Spleen (tissue), 7 donors: ENCODE measurements at regions not wholly inside any gene's neighbourhood (a gene's known extent, or its start where the extent isn't known, plus 50 kb on each side); places are given as distances from the start of the nearest gene placed in this dataset.

Source experiments
- CTCF ChIP-seq, 11 experiments: fragments of 200-600 bp in 7 of 11; fragments of 450-650 bp in 4 of 11; sonication (generic) in 4 of 11; IDR thresholded peaks in 8 of 11; conservative IDR thresholded peaks in 3 of 11; 1 replicate in 7 of 11; 2 replicates in 4 of 11; pipeline versions ENCODE4 v1.4.0 to v1.8.0; 2016 to 2021; ENCODE audit warnings: antibody characterized with exemption in 11 of 11, inconsistent platforms in 4 of 11, mild to moderate bottlenecking in 1 of 11
- POLR2AphosphoS5 ChIP-seq, 3 donors: sonication (generic); formaldehyde crosslinking; IDR thresholded peaks; one replicate each; pipeline ENCODE4 v1.5.1; 2017; ENCODE audit warnings: antibody characterized with exemption in 3 of 3
- donor health status: DM: no; HTN: no; CAD: no; lungs with moderate emphysema.
- donor health status: DM: no; HTN: no; CAD: no.
- donor health status: DM: no; HTN: no; CAD: no.

GRCh38 chr22:27445881-27446280 is 355.7 kb downstream of the MN1 start:
- TF ChIP-seq CTCF (IDR thresholded peaks at IDR 0.05 in 8 of 11, conservative IDR thresholded peaks at IDR 0.05 in 3 of 11) (no peak), POLR2AphosphoS5 (IDR thresholded peaks at IDR 0.05) (peak in 1 of 3 donors; percentile 13)
